GM18867 (cell line): ENCODE measurements at regions not wholly inside any gene's neighbourhood (a gene's known extent, or its start where the extent isn't known, plus 50 kb on each side); places are given as distances from the start of the nearest gene placed in this dataset.

Experiments used
- ATAC-seq: cut with Tn5 transposase; IDR thresholded peaks from one replicate; pipeline ENCODE4 v1.9.1; 2021; ENCODE audit warnings: mild to moderate bottlenecking, moderate library complexity; ENCODE audit not compliant: unreplicated experiment

DNA sequence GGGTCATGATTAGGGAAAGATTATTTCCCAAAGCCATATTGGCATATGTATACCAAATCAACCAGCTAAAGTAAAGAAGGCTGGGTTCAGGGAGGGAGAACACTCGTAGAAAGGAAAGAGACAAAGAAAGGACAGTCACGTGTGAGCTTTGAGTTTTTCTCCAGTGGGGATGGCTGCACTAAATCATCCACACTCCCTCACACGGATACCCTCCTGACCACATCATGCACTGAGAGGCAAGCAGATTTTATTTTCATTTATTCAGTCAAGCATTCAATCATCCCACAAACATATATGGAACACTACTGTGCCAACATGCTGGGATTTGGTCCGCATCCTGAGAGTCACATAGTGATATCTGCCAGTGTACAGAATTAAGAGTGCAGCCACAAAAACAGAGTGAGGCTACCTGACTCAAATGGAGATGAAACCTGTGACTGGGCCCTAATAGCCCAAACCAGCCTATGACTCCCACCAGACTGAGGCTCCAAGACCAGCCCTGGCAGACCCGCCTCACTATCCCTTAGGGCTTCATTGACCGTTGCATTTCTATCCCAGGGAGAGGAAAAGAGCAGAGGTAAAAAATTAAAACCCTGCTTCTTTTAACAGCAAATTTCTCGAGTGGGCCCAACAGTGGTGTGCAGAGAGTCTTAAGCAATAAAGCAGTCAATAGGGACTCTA lies 155.9 kb downstream of the BARHL2 start:
- no peak for ATAC-seq

DNA sequence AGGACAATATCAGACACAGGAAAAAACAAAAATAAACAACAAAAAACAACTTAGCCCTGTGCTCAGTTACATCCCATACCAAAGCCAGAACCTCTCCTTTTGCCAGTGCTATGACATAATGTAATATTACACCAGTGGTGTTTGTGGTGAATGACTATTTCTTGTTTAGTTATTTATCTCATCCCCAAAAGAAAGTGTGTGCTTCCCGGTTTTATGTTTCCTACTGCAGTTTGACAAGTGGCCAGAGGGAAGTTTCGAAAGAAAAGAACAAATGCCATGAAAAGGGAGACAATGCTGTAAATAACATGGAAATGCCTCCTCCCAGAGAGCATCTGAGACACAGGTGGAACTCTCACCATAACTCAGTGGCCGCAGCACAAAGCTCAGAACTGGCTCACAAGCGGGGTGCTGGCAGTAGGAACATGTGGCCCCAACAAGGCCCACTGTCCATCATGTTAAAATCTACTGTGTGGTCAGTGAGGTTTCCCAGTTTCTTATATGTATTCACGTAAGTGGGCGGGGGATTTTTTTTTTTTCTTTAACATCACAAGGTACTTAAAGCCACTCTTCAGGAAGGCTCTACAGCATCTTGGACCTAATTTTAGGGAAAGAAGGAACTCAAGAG lies 158.2 kb downstream of the BARHL2 start:
- ATAC-seq, result no peak

DNA sequence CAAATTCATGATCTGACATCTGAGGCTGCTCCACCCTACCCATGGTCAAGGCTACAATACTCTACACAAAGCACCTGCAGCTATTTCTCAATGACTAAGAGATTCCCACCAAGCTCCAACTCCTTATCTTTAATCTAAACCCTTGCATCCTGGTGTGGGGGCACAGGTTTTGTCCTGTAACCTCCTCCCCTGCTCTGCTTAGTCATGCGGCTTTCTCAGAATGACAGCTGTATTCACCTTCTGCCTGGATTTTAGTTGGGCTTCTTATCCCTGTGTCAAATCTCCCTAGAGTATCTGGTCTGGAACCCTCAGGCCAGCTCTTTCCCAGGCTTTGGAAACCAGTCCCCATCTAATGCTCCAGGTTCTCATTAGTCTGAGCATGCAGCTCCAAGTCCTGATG lies 159.0 kb downstream of the BARHL2 start:
- ATAC-seq, result no peak

GRCh38 chr1:90557706-90558105 lies 159.4 kb downstream of the BARHL2 start:
- no peak for ATAC-seq

DNA sequence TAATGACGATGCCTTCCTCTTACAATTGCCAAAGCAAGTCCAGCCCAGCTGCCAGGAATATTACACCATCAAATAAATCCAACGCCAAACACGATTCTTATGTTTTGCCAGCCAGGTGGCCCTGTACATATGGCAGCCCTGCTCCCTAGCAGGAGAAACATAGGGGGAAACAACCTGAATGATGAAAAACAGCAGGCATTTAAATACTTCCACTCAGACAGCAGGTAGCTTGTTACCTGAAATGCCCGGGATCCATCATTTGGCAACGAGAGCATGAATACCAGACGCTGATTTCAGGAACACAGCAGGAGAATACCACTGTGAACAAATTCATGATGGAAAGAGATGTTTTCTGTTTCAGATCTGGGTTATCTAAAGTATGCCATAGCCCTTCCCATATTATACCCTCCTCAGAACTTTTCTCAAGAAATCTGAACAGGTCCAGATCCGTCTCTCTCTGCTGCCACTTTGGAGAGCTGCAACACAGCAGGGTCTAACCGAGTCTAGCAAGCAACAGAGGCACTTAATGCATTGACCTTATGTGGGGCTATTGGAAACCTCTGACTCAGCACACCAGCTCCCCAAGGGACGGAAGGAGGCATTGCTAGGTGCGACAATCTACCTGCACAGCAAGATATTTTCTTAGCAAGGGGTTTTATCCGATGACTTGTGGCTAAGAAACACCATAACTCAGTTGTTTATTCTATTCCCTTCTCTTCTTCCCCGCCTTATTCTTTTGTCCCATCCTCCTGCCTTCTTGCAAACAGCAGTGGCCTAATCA lies 166.3 kb downstream of the BARHL2 start:
- no peak for ATAC-seq

GRCh38 chr1:90544356-90544755 lies 172.7 kb downstream of the BARHL2 start:
- no peak for ATAC-seq

GRCh38 chr1:90537606-90538362 lies 179.3 kb downstream of the BARHL2 start:
- ATAC-seq, result no peak

- no peak for ATAC-seq
These were observed 182.3 kb downstream of the BARHL2 start for GRCh38 chr1:90534663-90535295.

DNA sequence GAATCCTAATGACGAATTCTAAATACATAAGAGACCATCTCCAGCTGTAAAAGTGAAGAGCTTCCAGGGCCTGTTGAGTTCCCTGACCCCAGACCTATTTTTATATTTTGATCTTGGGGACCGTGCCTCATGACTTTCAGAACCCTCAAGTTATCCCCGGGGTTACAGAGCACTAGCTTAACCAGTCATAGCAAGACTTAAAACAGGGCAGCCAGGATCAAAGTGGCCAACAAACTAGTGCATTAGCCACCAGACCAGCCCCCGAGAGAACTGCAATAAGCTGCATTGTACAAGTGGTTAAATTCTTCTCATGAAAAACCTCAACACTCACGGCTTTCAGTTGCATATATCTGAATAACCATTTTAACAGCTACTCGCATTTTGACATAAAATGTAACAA lies 183.0 kb downstream of the BARHL2 start:
- ATAC-seq, result no peak

GRCh38 chr1:90526954-90527353 lies 190.1 kb downstream of the BARHL2 start:
- ATAC-seq, result no peak

- no peak for ATAC-seq
These were observed 194.7 kb downstream of the BARHL2 start for GRCh38 chr1:90522432-90522831.

DNA sequence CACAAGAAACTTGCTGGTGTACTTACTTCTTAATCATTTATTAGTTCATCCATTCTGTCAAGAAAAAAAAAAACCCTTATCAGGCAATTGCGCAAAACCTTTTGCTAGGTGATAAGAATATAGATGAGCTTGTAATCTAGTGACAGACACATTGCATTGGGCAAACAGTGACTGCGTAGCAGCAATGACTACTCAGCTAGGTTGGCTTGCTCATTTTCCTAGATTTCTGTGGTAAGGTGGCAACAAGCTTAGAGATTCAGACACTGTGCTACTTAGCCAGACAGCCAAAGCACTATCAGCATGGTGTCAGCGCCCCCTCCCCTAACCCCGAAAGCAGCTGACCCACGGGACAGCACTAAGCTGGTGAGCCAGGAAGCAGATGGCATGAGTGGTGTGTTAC lies 203.1 kb downstream of the BARHL2 start:
- ATAC-seq, result no peak

GRCh38 chr1:90512441-90512840 lies 204.7 kb downstream of the BARHL2 start:
- no peak for ATAC-seq

DNA sequence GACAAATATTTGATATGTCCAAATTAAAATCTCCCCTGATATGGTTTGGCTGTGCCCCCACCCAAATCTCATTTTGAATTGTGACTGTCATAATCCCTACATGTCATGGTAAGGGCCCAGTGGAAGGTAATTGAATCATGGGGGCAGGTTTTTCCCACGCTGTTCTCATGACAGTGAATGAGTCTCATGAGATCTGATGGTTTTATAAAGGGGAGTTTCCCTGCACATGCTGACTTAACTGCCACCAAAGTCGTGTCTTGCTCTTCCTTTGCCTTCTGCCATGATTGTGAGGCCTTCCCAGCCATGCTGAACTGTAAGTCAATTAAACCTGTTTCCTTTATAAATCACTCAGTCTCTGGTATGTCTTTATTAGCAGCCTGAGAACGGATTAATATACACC lies 207.0 kb downstream of the BARHL2 start:
- ATAC-seq, result no peak

DNA sequence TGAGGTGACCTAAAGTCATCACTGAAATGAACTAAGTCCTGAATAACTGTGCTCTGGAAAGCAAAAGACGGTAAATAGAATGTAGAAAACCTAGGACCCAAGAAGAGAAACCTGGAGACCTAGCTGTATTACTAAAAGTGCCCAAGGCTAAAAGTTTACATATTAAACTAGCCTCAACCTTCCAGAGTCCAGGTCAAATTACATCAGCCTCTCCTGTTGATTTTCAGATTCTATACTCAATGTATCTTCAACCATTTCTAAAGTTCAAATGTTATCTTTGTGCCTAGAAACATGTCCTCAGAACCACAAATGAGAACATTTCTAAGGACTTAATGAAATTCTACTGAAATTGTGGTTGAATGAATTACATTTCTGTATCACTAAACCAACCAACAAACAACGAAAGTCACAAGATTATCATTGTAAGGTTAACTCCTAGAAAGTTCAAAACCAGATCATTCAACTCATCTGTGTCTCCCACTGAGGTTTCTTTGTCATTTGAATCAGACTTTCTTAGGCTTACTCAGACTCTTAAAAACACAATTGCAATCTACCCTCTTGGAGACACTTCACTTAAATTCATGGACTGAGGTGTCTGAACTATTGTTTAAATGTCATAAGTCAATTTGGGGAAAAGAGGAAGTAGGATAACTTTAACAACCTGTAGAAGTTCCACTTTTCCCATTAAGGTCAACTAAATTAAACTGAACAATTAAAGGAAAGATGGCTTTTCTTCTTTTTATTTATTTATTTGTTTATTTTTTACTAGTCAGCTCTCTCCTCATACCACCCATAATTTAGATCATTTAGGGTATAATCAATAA lies 207.7 kb downstream of the BARHL2 start:
- peak; percentile 52 for ATAC-seq

DNA sequence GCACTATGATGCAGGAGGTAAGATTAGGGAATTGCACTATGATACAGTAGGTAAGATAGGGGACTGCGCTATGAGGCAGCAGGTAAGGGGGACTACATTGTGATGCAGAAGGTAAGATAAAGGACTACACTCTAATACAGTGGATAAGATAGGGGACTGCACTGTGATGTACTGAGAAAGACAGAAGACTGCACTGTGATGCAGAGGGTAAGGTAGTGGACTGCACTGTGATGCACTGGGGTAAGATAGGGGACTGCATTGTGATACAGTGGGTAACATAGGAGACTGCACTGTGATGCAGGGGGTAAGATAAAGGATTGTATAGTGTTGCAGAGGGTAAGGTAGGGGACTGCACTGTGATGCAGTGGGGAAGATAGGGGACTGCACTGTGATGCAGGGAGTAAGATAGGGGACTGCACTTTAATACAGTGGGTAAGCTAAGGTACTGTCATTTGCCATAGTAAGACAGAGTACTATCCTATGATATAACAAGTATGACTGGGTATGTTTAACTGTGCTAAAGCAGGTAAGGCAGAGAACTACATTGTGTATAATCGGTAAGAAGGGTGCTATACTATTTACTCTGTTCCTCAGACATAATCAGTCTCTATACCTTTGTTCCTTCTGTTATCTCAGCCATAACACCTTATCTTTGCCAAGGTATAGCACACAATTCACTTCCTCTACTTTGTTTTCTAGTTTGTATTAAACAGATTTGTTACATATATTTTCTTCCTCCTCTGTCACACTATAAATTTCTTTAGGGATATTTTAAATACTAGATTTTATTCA lies 208.5 kb downstream of the BARHL2 start:
- ATAC-seq, result no peak

- ATAC-seq, result no peak
These were observed 209.9 kb downstream of the BARHL2 start for GRCh38 chr1:90507173-90507572.

DNA sequence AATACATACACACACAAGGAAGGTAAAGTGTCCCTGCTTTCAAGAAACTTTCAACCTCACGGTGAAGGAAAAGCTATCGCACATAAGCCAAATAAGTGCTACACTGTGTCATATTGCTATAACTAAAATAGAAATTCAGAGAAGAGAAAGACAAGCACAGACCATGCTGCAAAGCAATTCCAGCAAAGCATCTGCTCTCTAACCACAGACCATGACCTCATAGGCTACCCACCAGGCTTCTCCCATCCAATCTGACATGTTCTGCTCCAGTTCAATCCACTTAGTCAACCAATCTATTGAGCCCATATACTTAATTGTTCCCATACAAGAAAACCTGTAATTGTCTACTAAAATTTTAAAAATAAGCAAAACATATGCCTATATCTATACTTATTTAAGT lies 211.3 kb downstream of the BARHL2 start:
- no peak for ATAC-seq

- no peak for ATAC-seq
These were observed 212.6 kb downstream of the BARHL2 start for GRCh38 chr1:90504509-90504908.
